GM20000 (cell line): ENCODE measurements at regions not wholly inside any gene's neighbourhood (a gene's known extent, or its start where the extent isn't known, plus 50 kb on each side); places are given as distances from the start of the nearest gene placed in this dataset.
A peak's percentile ranks its signal among the peaks of the same experiment; 100 is the strongest.

Experiments used
- DNase-seq: peaks from one replicate; pipeline ENCODE4 v3.0.0; 2012; ENCODE audit warnings: low spot score
- CTCF ChIP-seq: IDR thresholded peaks from 2 replicates; pipeline ENCODE4 v1.5.1; 2012; ENCODE audit warnings: mild to moderate bottlenecking, control low read depth; ENCODE audit errors: extremely low read depth, missing control alignments

- TF ChIP-seq CTCF: no peak
- DNase-seq: no peak
Observed at GRCh38 chr6:71502956-71503355, 214.3 kb downstream of the OGFRL1 start.

DNA sequence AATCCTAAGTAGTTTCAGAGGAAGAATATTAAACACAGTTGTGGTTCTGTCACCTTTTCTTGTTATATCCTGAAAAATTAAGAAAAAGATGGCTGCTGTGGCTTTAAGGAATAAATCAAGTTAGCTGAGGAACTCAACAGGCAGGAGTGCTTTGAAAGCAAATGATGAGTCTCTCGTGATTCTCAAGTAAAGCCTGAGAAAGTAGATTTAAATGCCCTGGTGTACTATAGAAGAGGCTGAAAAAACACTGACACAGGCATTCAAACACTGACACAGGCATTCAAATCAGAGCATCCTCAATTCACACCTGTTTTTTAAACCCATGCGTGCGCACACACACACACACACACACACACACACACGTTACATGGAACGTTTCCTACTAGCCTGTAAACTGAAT is 218.6 kb downstream of the OGFRL1 start:
- DNase-seq: no peak
- no peak for TF ChIP-seq CTCF

DNA sequence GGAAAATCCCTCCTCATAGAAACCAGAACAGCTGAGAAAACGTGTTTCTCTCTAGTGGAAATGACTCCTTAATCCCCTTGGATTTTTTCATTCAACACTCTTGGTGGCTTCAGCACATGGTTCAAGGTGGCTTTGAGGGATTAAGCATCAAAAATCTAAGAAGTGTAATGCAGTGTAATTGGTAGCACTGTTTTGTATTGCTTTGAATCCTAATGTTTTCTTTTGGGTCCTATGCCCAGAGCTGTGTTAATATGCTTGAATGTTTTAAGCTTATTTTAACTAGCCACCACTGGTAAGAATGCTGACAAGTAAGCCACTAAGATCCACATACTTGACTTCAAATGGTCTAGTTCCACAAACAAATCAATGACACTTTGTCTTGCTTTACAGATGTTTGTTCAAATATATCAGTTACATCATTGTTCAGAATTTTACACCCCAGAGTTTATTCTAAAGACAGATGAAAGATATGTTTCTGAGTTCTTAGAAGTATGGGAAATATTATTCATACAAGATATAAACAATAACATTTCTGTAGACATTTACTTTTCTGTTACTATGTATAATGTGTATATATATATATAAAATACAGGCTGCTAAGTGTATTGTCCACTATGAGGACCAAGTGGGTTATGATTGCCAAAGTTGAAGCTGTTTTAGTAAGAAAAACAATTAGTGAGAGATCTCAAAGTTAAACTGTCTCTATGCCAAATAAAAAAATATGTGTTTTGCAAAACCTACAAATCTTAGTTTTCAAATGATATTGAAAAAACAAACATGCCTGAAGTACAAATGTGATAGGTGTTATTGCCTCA is 220.8 kb downstream of the OGFRL1 start:
- no peak for DNase-seq
- no peak for TF ChIP-seq CTCF

DNA sequence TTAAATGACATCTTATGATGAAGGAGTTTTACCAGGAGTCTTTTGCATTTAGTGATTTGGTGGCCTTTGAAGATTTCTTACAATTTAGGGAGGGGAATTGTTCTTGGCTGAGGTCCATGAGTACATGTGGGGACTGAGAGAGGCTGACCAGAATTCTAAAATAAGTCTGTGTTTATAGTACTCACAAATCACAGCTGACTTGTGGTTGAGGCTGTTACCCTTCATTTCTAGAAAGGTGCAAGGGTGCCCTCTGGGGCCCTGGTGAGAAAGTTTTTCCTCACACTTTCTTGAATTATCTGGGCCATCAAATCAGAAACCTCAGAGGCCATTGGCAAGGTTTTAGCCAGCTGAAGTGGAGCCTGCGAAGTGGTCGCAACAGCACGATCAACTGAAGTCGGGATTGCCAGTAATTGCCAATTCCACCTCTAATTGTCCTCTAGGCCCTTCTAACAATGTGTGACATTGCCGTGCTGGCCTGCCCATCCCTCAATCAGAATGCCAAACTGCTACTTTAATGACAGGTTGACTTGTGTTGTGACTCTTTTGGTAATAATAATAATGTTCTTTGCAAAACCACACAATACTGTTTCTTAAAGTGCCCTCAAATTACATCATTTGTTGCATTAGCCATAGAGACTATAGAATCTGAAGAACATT is 221.6 kb downstream of the OGFRL1 start:
- TF ChIP-seq CTCF: peak; percentile 34
- DNase-seq: peak; percentile 34

DNA sequence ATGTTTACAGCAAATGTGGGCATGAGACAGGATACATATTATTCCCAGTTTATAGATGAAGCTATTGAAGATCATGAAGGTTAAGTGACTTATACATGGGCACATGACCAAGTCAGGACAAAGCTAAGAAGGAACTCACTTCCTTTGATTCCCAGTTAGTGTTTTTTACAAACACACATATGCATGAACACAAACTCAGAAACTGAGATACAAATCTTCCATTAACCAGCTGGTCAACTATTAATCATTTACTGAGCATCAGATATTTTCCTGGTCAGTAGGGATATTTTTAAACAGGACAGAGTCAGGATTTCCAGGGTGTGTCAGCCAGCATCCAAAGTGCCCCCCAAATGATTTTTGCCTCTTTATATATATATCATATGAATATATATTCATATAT is 222.2 kb downstream of the OGFRL1 start:
- no peak for TF ChIP-seq CTCF

GRCh38 chr6:71512256-71512655 is 223.6 kb downstream of the OGFRL1 start:
- DNase-seq: no peak
- no peak for TF ChIP-seq CTCF

More for the DNA sequence above, 222.2 kb downstream of the OGFRL1 start:
- DNase-seq: no peak

DNA sequence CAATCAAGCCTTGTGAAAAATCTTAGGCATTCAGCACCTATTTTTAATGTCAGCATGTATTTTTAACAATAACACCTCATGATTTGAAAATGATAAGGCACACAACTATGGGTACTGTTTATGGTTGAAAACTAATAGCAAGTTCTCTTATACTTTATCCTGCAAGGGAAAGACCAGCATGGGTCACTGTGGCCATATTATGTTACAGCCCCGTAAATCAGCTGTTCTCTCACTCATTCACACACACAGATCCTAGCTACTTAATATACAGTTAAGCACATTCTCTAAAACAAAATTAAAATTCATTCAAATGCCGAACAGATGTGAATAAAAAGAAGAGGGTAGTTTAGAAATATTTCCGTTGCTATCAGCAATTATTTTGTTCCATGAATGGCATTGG is 224.4 kb downstream of the OGFRL1 start:
- no peak for TF ChIP-seq CTCF
- DNase-seq: no peak
